GM21717 (cell line): ENCODE measurements at regions not wholly inside any gene's neighbourhood (a gene's known extent, or its start where the extent isn't known, plus 50 kb on each side); places are given as distances from the start of the nearest gene placed in this dataset.

Experiments used
- ATAC-seq: cut with Tn5 transposase; IDR thresholded peaks from one replicate; pipeline ENCODE4 v1.9.1; 2021; ENCODE audit warnings: mild to moderate bottlenecking, moderate library complexity; ENCODE audit not compliant: unreplicated experiment

GRCh38 chr1:229883504-229884200 lies 183.4 kb upstream of the GALNT2 start:
- no peak for ATAC-seq

- ATAC-seq, result no peak
Observed at GRCh38 chr1:229884765-229885164, 182.3 kb upstream of the GALNT2 start.

GRCh38 chr1:229885568-229886495 lies 181.2 kb upstream of the GALNT2 start:
- ATAC-seq, result no peak

- ATAC-seq, result no peak
Observed at GRCh38 chr1:229886636-229887035, 180.4 kb upstream of the GALNT2 start.

- no peak for ATAC-seq
Observed at GRCh38 chr1:229887043-229887822, 179.8 kb upstream of the GALNT2 start.

- ATAC-seq, result no peak
Observed at GRCh38 chr1:229888157-229888556, 178.9 kb upstream of the GALNT2 start.

- no peak for ATAC-seq
Observed at GRCh38 chr1:229888561-229889001, 178.5 kb upstream of the GALNT2 start.

GRCh38 chr1:229889031-229889517 lies 178.0 kb upstream of the GALNT2 start:
- ATAC-seq, result no peak

- ATAC-seq, result no peak
Observed at GRCh38 chr1:229891227-229891626, 175.8 kb upstream of the GALNT2 start.

- ATAC-seq, result no peak
Observed at GRCh38 chr1:229892515-229893117, 174.4 kb upstream of the GALNT2 start.

GRCh38 chr1:229893762-229894444 lies 173.1 kb upstream of the GALNT2 start:
- no peak for ATAC-seq

- no peak for ATAC-seq
Observed at GRCh38 chr1:229894532-229894931, 172.5 kb upstream of the GALNT2 start.

- no peak for ATAC-seq
Observed at GRCh38 chr1:229895605-229896004, 171.4 kb upstream of the GALNT2 start.

- ATAC-seq, result no peak
Observed at GRCh38 chr1:229896306-229896705, 170.7 kb upstream of the GALNT2 start.

GRCh38 chr1:229896861-229897260 lies 170.2 kb upstream of the GALNT2 start:
- ATAC-seq, result no peak

GRCh38 chr1:229897501-229897900 lies 169.5 kb upstream of the GALNT2 start:
- no peak for ATAC-seq

GRCh38 chr1:229900220-229900619 lies 166.8 kb upstream of the GALNT2 start:
- ATAC-seq, result no peak

- ATAC-seq, result no peak
Observed at GRCh38 chr1:229905031-229905545, 161.9 kb upstream of the GALNT2 start.

- ATAC-seq, result no peak
Observed at GRCh38 chr1:229905652-229906051, 161.4 kb upstream of the GALNT2 start.
